Neural progenitor cell (in vitro differentiated cells): ENCODE measurements at regions not wholly inside any gene's neighbourhood (a gene's known extent, or its start where the extent isn't known, plus 50 kb on each side); places are given as distances from the start of the nearest gene placed in this dataset.

Experiments used
- DNase-seq: peaks from one replicate; pipeline ENCODE4 v3.0.0-alpha.2; 2016; ENCODE audit warnings: low spot score
- H2AFZ ChIP-seq: fragments of 200-600 bp; sonication (generic); replicated peaks from 2 replicates; pipeline ENCODE4 v1.6.1; 2016; ENCODE audit warnings: antibody characterized with exemption
- H3F3A ChIP-seq: fragments of 200-600 bp; sonication (generic); 2 replicates; pipeline ENCODE4 v1.6.1; 2016; ENCODE audit warnings: antibody characterized with exemption, low read depth
- H3K27ac ChIP-seq: fragments of 200-600 bp; sonication (generic); 2 replicates; pipeline ENCODE4 v1.5.1; 2016; ENCODE audit warnings: mild to moderate bottlenecking
- H3K27me3 ChIP-seq: fragments of 200-600 bp; sonication (generic); 2 replicates; pipeline ENCODE4 v1.6.1; 2016; ENCODE audit warnings: mild to moderate bottlenecking, moderate library complexity
- H3K36me3 ChIP-seq: fragments of 200-600 bp; sonication (generic); 2 replicates; pipeline ENCODE4 v1.5.1; 2016
- H3K4me1 ChIP-seq: fragments of 200-600 bp; sonication (generic); 2 replicates; pipeline ENCODE4 v1.6.1; 2016; ENCODE audit warnings: mixed run types
- H3K4me2 ChIP-seq: fragments of 200-600 bp; sonication (generic); 2 replicates; pipeline ENCODE4 v1.6.1; 2016
- H3K4me3 ChIP-seq: fragments of 200-600 bp; sonication (generic); 2 replicates; pipeline ENCODE4 v1.5.1; 2016
- H3K79me2 ChIP-seq: fragments of 200-600 bp; sonication (generic); 2 replicates; pipeline ENCODE4 v1.6.1; 2016; ENCODE audit warnings: low read depth
- H3K9ac ChIP-seq: fragments of 200-600 bp; sonication (generic); 2 replicates; pipeline ENCODE4 v1.6.1; 2016
- H3K9me3 ChIP-seq: fragments of 200-600 bp; sonication (generic); 2 replicates; pipeline ENCODE4 v1.5.1; 2016; ENCODE audit warnings: low read depth
- H4K20me1 ChIP-seq: fragments of 200-600 bp; sonication (generic); 2 replicates; pipeline ENCODE4 v1.6.1; 2016; ENCODE audit warnings: low read depth
- H3K27ac Mint-ChIP-seq: 3 replicates; pipeline ENCODE4 v1.8.0; 2021; ENCODE audit warnings: mixed read lengths
- H3K27me3 Mint-ChIP-seq: 2 replicates; pipeline ENCODE4 v1.8.0; 2022; ENCODE audit warnings: low read depth, mild to moderate bottlenecking, inconsistent platforms, moderate library complexity, mixed read lengths; ENCODE audit not compliant: insufficient read depth
- H3K36me3 Mint-ChIP-seq: 3 replicates; pipeline ENCODE4 v1.8.0; 2021; ENCODE audit warnings: mixed read lengths
- H3K4me1 Mint-ChIP-seq: 3 replicates; pipeline ENCODE4 v1.8.0; 2021; ENCODE audit warnings: mixed read lengths
- H3K4me3 Mint-ChIP-seq: 3 replicates; pipeline ENCODE4 v1.8.0; 2021; ENCODE audit warnings: mild to moderate bottlenecking, moderate library complexity, mixed read lengths
- H3K9me3 Mint-ChIP-seq: 3 replicates; pipeline ENCODE4 v1.8.0; 2020; ENCODE audit warnings: mixed read lengths
- EZH2 ChIP-seq: fragments of 200-600 bp; sonication (generic); IDR thresholded peaks from 2 replicates; pipeline ENCODE4 v1.6.1; 2017; ENCODE audit warnings: antibody characterized with exemption, mild to moderate bottlenecking, moderate library complexity
- EZH2phosphoT487 ChIP-seq: fragments of 200-600 bp; sonication (generic); IDR thresholded peaks from 2 replicates; pipeline ENCODE4 v1.6.1; 2017; ENCODE audit warnings: antibody characterized with exemption
- TF ChIP-seq, protein P1 (sequence below): fragments of 200-600 bp; sonication (generic); IDR thresholded peaks from 2 replicates; pipeline ENCODE4 v1.5.1; 2017; ENCODE audit warnings: antibody characterized with exemption, mild to moderate bottlenecking

DNA sequence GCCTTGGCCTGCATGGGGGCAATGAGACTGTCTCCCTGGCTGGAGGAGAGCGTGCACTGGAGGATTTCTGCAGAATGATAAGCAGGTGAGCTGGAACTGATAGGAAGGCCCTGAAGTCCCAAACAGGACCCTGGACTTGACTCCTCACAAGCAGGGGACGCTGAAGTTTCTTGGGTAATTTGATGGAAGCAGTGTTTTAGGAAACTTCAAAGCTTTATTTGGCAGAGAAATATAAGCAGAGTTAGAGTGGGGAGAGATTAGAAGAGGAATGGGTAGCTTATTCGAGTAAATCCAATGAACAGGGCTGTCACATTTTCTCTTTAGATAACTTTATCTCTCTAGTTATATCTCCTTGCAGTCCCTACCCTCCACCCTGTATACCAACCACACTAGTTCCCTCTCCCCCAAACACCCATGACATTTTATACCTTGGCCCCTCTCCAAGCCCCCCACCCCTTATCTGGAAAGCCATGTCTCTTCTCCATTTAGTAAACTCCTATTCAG, 73.6 kb upstream of the IGFBP5 start:
- no peak for TF ChIP-seq EZH2
- no peak for TF ChIP-seq EZH2phosphoT487
- TF ChIP-seq, protein P1, sequence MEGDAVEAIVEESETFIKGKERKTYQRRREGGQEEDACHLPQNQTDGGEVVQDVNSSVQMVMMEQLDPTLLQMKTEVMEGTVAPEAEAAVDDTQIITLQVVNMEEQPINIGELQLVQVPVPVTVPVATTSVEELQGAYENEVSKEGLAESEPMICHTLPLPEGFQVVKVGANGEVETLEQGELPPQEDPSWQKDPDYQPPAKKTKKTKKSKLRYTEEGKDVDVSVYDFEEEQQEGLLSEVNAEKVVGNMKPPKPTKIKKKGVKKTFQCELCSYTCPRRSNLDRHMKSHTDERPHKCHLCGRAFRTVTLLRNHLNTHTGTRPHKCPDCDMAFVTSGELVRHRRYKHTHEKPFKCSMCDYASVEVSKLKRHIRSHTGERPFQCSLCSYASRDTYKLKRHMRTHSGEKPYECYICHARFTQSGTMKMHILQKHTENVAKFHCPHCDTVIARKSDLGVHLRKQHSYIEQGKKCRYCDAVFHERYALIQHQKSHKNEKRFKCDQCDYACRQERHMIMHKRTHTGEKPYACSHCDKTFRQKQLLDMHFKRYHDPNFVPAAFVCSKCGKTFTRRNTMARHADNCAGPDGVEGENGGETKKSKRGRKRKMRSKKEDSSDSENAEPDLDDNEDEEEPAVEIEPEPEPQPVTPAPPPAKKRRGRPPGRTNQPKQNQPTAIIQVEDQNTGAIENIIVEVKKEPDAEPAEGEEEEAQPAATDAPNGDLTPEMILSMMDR: no peak
- no peaks in the 10 kb centered on the region for H4K20me1 ChIP-seq
- H3K27me3 ChIP-seq: peaks cover 8% of the 10 kb centered on the region
- no peaks in the 10 kb centered on the region for H3K36me3 ChIP-seq
- Mint-ChIP-seq H3K9me3 (peaks cover 9% of the 10 kb centered on the region), H3K36me3 (peaks cover 2% of the 10 kb centered on the region), H3K4me1 (peaks cover 22% of the 10 kb centered on the region), H3K27ac (no peak overlapping the region), H3K27me3 (peaks cover 8% of the 10 kb centered on the region), H3K4me3 (no peak overlapping the region)
- no peaks in the 10 kb centered on the region for H3K9me3 ChIP-seq
- H2AFZ ChIP-seq: no peak overlapping the region
- no peak overlapping the region for H3K27ac ChIP-seq
- peaks cover 32% of the 10 kb centered on the region for H3F3A ChIP-seq
- no peak overlapping the region for H3K4me3 ChIP-seq
- H3K9ac ChIP-seq: no peak overlapping the region
- DNase-seq: no peak
- peaks cover 38% of the 10 kb centered on the region for H3K4me1 ChIP-seq
- no peaks in the 10 kb centered on the region for H3K79me2 ChIP-seq
- H3K4me2 ChIP-seq: no peak overlapping the region

DNA sequence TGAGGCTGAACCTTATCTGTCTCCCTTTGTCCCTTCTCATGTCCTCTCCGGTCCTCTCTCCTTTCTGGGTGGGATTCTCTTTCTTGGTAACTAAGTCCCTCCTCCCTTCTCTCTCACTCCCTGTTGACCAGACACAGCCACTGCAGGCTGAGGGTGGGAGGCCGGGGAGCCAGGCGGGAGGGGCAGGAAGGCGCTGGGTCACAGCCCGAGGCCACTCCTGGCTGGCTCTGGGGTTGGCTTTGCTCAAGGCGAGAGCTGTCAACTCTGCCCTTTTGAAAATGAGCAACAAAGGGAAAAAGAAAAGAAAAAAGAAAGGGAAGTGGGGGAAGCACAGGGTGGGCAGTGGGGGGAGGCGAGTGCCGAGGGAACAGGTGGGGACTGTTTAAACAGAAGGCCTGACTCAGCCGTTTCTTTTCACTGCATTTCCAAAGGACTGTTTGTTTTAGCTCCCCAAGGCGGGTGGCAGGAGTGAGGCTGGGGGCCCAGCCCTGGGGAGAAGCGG, 70.5 kb upstream of the IGFBP5 start:
- TF ChIP-seq, protein P1: peak; percentile 29
- TF ChIP-seq EZH2phosphoT487: peak; percentile 66
- peak; percentile 37 for TF ChIP-seq EZH2
- Histone ChIP-seq H3K4me1 (peaks cover 43% of the 10 kb centered on the region), H3K4me3 (no peak overlapping the region), H3K9ac (no peak overlapping the region), H3K36me3 (no peaks in the 10 kb centered on the region), H3K4me2 (peak overlapping the region; percentile 68), H3K79me2 (no peaks in the 10 kb centered on the region), H4K20me1 (no peaks in the 10 kb centered on the region), H3K27ac (peak overlapping the region; percentile 44), H2AFZ (no peak overlapping the region), H3F3A (peaks cover 32% of the 10 kb centered on the region), H3K9me3 (no peaks in the 10 kb centered on the region), H3K27me3 (peaks cover 11% of the 10 kb centered on the region)
- Mint-ChIP-seq H3K27me3 (peaks cover 3% of the 10 kb centered on the region), H3K4me3 (peak overlapping the region; percentile 30), H3K4me1 (peaks cover 22% of the 10 kb centered on the region), H3K36me3 (peaks cover under 1% of the 10 kb centered on the region), H3K9me3 (peaks cover 8% of the 10 kb centered on the region), H3K27ac (peak overlapping the region; percentile 87)
- DNase-seq: peak; percentile 93

DNA sequence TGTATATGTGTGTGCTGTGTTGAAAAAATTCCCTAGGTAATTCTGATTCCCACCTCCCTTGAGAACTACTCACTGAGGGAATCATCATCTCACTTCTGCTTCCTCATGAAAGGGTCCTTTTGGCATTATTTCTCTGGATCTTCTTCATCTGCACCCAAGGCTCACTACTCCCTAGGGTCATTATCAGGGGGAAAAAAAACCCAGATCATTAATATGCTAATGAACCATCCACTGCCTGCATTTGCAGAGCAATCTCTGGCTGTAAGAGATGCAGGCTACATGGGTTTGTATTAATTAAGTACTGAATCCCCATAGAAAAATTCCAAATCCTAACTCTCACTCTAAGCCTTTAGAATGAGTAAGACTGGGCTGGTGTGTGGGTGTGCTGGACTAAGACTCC, 68.0 kb upstream of the IGFBP5 start:
- no peak for DNase-seq
- Mint-ChIP-seq H3K9me3 (peaks cover 7% of the 10 kb centered on the region), H3K36me3 (no peaks in the 10 kb centered on the region), H3K4me1 (peaks cover 29% of the 10 kb centered on the region), H3K27me3 (no peaks in the 10 kb centered on the region), H3K27ac (no peak overlapping the region), H3K4me3 (no peak overlapping the region)
- H3K27me3 ChIP-seq: peaks cover 11% of the 10 kb centered on the region
- H3K9ac ChIP-seq: no peak overlapping the region
- H3K79me2 ChIP-seq: no peaks in the 10 kb centered on the region
- peaks cover 37% of the 10 kb centered on the region for H3K4me1 ChIP-seq
- H2AFZ ChIP-seq: no peak overlapping the region
- no peak overlapping the region for H3K4me2 ChIP-seq
- TF ChIP-seq EZH2 (no peak), EZH2phosphoT487 (no peak)
- no peak overlapping the region for H3K27ac ChIP-seq
- H3F3A ChIP-seq: peaks cover 25% of the 10 kb centered on the region
- no peaks in the 10 kb centered on the region for H3K36me3 ChIP-seq
- H4K20me1 ChIP-seq: no peaks in the 10 kb centered on the region
- no peaks in the 10 kb centered on the region for H3K9me3 ChIP-seq
- no peak overlapping the region for H3K4me3 ChIP-seq

DNA sequence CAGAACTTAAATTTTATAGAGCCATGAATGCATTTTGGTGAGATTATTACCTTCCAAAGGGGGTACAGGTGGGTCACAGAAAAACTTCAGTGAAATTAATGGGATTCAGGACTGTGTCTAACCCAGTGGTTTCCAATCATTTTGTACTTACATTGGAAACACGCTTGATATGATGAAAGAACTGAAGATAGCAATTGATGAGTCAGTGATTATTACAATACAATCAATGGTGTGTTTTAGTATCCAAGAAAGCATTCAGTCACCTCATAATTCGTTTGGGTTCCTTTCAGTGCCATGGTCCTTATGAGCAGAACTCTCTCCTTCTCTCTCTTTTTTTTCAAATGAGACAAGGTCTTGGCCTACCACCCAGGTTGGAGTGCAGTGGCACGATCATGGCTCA, 66.5 kb upstream of the IGFBP5 start:
- DNase-seq: no peak
- no peaks in the 10 kb centered on the region for H3K79me2 ChIP-seq
- H3K27me3 Mint-ChIP-seq: no peaks in the 10 kb centered on the region
- no peak overlapping the region for H2AFZ ChIP-seq
- H3K9me3 ChIP-seq: no peaks in the 10 kb centered on the region
- peaks cover 4% of the 10 kb centered on the region for H3K27me3 ChIP-seq
- peaks cover 7% of the 10 kb centered on the region for H3K9me3 Mint-ChIP-seq
- no peak overlapping the region for H3K4me3 Mint-ChIP-seq
- no peaks in the 10 kb centered on the region for H3K36me3 Mint-ChIP-seq
- no peak overlapping the region for H3K4me2 ChIP-seq
- H3K36me3 ChIP-seq: no peaks in the 10 kb centered on the region
- no peak for TF ChIP-seq EZH2phosphoT487
- TF ChIP-seq EZH2: no peak
- TF ChIP-seq, protein P1: no peak
- H3F3A ChIP-seq: peaks cover 33% of the 10 kb centered on the region
- no peak overlapping the region for H3K27ac Mint-ChIP-seq
- H3K4me1 Mint-ChIP-seq: peaks cover 41% of the 10 kb centered on the region
- peaks cover 43% of the 10 kb centered on the region for H3K4me1 ChIP-seq
- no peak overlapping the region for H3K4me3 ChIP-seq
- no peak overlapping the region for H3K9ac ChIP-seq
- H3K27ac ChIP-seq: no peak overlapping the region
- no peaks in the 10 kb centered on the region for H4K20me1 ChIP-seq
